HG03196 (cell line): ENCODE measurements at regions not wholly inside any gene's neighbourhood (a gene's known extent, or its start where the extent isn't known, plus 50 kb on each side); places are given as distances from the start of the nearest gene placed in this dataset.
A peak's percentile ranks its signal among the peaks of the same experiment; 100 is the strongest.
"Not testable (repeated sequence)": the region's sequence is repeated elsewhere in the genome, so short reads cannot be mapped to it uniquely, and the experiment has no call there.

Experiments
- ATAC-seq: cut with Tn5 transposase; IDR thresholded peaks from one replicate; pipeline ENCODE4 v1.9.1; 2021; ENCODE audit not compliant: unreplicated experiment

GRCh38 chr10:23643111-23643780, 204.4 kb downstream of the OTUD1 start:
- no peak for ATAC-seq

GRCh38 chr10:23648618-23649017, 209.7 kb downstream of the OTUD1 start:
- no peak for ATAC-seq

DNA sequence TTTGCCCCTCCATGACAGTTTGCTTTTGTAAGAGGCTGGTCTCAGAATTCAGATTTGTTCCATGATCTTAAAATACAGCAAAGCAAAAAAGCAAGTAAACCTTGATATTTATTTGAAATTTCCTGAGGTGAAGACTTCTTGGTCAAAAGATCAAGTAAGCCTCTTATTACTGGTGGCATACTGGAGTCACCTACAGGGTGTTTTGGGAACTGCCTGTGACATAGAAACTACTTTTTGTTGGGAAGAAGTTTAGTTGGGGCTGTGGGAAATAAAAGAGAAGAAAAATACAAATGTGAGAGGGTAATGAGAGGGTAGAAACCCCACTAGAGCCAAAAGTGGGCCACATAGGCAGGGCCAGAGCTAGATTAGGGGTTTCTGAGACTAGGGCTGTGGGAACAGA, 217.9 kb downstream of the OTUD1 start:
- ATAC-seq: no peak

- no peak for ATAC-seq
Measured at GRCh38 chr10:23657677-23658076, 218.8 kb downstream of the OTUD1 start.

DNA sequence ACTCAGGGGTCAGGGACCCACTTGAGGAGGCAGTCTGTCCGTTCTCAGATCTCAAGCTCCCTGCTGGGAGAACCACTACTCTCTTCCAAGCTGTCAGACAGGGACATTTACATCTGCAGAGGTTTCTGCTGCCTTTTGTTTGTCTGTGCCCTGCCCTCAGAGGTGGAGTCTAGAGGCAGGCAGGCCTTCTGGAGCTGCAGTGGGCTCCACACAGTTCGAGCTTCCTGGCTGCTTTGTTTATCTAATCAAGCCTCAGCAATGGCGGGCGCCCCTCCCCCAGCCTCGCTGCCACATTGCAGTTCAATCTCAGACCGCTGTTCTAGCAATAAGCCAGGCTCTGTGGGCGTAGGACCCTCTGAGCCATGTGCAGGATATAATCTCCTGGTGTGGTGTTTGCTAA, 233.0 kb downstream of the OTUD1 start:
- not testable (repeated sequence) for ATAC-seq

DNA sequence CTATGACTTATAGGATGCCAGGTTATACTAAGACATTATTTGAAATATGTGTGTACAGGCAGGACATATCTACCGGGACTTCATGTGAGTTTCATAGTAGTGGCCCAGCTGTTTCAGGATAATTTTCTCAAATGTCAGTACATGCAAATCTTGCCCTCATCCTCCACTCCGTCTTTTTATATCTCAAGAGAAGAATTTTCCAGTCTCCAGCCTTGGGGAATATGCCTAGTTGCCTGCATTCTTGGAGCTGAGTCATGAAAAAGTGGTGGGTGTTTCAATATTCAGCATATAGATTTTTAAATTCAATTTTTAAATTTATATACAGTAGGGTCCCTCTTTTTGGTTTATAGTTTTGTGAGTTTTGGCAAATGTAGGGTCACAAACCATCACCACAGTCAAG, 236.7 kb downstream of the OTUD1 start:
- ATAC-seq: no peak

- no peak for ATAC-seq
Measured at GRCh38 chr10:23676296-23676695, 237.4 kb downstream of the OTUD1 start.

DNA sequence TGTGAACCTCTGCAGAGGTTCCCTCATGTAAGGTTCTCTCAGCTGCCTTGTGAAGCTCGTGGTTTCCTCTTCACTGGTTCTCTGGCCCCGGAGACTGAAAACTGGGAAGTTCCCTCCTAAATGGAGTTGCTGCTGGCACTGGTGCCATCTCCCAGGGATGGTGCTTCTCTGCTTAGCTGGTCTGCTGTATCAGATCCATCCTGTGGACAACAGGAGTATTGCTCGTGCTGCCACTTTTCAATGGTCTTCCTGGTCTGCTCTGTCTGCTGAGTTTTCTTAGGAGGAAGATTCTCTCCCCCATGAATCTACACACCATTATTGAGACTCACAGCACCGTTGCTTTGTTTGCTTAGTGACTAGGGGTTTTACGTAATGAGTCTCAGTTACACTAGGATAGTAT, 247.8 kb downstream of the OTUD1 start:
- no peak for ATAC-seq

DNA sequence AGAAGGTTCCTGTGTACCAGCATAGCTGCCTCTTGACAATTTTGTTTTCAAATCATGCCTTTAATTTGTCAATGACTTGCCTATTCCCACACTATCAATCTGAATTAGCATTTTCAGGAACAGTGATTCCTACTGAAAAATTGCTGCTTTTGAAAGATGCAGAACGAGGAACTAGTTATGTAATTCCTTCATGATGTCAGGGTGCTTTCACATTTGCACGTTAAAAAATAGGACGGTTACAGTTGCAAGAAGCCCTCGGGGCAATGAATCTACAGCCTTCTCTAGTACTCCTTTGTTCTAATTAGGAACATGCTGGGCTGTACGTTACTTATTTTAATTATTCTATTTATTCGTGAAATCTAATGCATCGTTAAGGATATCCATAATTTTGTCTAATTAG, 253.9 kb downstream of the OTUD1 start:
- ATAC-seq: no peak

GRCh38 chr10:23693501-23693901, 254.6 kb downstream of the OTUD1 start:
- ATAC-seq: no peak

- ATAC-seq: no peak
Measured at GRCh38 chr10:23693925-23694324, 255.1 kb downstream of the OTUD1 start.

DNA sequence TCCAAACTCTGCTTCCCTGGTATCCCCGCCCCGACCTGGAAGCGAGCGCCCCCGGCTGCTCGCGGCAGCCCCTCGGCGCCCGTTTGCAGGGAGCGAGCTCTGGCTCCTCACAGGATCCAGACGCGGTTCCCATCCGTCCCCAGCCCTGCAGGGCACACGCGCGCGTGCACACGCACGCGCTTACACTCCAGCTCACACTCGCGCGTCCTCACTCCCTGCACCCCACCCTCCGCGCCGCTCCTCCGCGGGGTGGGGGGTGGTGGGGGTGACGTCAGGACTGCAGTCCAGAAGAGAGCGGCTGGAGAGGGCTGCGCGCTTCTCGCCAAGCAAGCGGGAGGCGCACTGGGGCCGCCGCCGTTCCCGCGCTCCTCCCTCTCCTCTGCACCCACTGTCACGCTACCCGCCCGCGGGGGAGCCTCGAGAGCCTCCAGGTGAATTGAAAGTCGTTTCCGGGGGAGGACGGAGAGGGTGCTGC, 255.6 kb downstream of the OTUD1 start:
- ATAC-seq: no peak

DNA sequence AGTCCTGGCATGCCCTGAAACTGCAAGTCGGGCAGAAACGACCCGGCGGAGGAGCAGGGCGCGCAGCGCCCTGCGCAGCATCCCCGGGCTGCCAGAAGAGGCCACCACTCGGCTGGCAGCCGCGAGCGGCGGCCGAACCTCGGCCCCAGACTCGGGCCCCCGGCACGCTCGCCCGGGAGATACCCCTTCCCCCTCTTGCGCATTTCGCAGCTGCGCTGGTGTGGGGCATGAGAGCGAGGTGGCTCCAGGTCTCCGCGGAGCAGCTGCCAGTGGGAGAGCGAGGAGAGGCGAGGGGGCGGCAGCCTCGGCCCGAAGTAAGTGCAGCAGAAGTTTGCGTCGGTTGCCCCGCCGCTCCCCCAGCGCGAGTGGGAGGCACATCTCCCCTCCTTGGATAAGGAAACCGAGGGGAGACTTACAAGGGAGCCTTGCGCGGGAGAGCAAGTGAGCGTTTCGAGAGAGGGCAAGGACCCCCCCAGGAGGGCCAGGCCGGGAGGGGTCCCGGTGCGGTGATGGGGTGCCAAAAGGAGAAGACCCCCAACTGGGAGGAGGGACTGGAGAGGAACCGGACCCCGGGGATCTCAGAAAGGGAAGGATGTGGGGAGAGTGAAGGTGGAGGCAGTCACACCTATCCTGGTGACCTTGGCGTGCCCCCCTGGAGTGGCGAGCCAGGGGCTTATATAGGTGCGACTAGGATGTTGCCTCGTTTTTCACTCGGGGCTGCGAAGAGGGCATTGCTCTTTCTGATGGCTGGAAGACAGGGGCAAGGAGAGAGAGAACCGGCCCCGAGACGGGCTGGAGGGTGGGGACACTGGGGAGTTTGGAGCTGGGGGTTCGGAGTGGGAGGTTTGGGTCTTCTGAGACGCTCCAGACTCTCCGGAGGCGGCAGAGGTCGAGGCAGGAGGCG, 256.3 kb downstream of the OTUD1 start:
- ATAC-seq: no peak

DNA sequence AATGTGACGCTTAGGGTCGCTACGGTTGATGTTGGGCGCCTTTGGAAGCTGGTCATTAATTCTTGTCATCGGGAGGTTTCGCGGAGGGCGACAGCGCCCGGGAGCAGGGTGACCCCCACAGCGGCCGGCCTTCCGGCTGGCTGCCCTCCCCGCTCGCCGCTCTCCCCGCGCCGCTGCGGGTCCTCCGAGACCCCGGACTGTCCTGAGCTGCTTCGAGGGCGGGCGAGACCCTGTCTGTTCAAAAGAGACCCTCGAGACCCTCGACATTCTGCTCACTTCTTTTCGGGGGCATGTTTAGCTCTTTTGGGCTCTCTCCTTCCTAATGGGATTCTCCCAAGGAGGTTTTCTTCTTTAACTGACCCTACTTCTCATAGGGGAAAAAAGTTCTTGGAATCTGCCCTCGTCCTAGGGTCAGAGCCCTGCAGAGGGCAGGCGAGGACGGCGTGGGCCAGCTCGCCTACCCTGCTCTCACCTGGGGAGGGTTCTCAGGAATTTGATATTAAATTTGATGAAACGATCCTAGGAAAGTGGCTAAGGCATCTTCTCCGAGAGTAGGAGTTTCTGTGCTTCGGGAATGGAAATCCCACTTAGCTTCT, 257.0 kb downstream of the OTUD1 start:
- ATAC-seq: no peak

DNA sequence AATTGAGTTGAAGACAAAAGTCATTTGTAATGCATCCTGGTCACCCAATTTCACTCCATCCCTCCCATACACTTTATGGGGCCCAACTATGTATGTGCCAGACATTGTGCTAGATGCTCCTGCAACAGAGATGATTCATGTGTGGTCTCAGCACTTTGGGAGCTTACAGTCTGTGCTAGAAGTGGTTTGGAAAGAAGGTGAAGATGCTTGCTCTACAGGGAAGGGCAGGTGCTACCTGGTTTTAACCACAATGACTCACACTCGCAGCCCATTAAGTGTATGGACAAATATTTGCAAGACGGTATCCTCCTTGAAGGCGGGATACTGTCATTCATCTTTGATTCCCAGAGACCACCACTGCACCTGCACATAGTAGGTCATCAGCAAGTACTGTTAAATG, 257.6 kb downstream of the OTUD1 start:
- ATAC-seq: no peak

DNA sequence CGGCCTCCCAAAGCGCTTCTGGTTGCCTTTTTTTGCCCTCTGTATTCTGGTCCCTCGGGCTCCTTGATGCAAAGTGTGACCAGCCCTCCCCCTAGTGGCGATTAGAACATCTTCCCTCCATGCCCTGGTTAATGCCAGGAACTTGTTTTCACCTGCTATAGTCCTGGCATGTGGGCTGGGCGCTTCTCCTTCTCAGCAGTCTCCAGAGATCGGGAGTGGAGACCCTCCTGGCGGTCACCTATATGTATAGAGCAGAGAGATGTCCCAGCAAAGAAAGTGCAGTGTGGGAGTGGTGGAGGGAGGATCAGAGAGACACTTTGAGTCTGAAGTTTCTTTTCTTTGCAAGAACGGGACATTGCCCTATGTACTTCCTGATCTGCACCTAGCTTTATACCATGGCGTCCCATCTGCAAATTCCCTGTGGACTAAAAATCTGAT, 264.1 kb downstream of the OTUD1 start:
- peak; percentile 94 for ATAC-seq

DNA sequence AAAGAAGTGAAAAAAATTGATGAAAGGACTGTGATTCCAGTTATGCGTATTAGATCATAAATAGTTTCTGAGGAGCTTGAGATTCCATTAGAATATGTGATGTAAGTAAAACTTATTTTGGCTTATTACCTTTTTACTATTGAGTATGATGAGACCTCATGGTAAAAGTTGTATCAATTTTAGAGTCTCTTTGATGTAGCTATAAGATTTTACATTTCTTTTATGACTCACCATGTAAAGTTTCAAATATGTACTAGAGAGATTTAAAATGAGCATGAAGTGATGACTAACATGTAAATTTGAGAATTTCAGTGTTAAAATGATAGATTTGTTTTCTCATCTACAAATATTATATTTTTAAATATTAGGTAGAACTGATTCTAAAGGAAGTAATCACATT, 276.5 kb downstream of the OTUD1 start:
- ATAC-seq: no peak

GRCh38 chr10:23717913-23718312, 279.0 kb downstream of the OTUD1 start:
- no peak for ATAC-seq

- ATAC-seq: no peak
Measured at GRCh38 chr10:23718946-23719345, 280.1 kb downstream of the OTUD1 start.

DNA sequence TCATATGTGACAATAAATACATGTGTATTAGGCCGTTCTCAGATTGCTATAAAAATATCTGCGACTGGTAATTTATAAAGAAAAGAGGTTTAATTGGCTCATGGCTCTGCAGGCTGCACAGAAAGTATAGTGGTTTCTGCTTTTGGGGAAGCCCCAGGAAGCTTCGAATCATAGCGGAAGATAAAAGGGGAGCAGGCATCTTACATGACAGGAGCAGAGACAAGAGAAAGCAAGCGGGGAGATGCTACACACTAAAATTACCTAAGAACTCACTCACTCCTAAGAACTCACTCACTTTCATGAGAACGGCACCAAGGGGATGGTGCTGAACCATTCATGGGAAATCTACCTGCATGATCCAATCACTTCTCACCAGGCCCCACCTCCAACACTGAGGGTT, 284.9 kb downstream of the OTUD1 start:
- ATAC-seq: no peak

DNA sequence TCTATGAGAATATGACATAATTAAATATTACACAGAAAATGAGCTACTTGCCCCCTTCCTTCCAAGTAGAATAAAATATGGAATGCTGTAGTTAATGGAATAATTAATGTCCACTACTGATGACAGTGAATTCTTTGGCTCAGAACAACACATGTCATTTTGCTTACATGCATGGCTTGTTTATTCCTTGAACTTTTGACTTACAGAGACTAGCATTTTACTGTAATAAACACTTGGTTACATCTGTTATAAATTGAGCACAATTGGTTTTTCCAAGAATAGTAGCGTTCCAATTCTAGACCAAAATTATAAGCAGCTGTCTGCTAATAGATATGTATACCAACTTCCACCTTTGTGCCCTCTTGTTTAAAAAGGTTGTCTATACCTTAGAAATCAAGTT, 286.7 kb downstream of the OTUD1 start:
- no peak for ATAC-seq

GRCh38 chr10:23742368-23742767, 303.5 kb downstream of the OTUD1 start:
- ATAC-seq: peak; percentile 96
